IPS-18c (cell line): ENCODE measurements at regions not wholly inside any gene's neighbourhood (a gene's known extent, or its start where the extent isn't known, plus 50 kb on each side); places are given as distances from the start of the nearest gene placed in this dataset.
A peak's percentile ranks its signal among the peaks of the same experiment; 100 is the strongest.
"Not testable (repeated sequence)": the region's sequence is repeated elsewhere in the genome, so short reads cannot be mapped to it uniquely, and the experiment has no call there.

Source experiments
- H3K4me3 ChIP-seq: 2 replicates; pipeline ENCODE4 v1.7.0; 2013; ENCODE audit warnings: low read depth, mild to moderate bottlenecking, low read length, moderate library complexity; ENCODE audit not compliant: insufficient read depth
- H3K9me3 ChIP-seq: one replicate; pipeline ENCODE4 v1.6.1; 2013; ENCODE audit warnings: mild to moderate bottlenecking, low read length, moderate library complexity; ENCODE audit not compliant: control insufficient read depth, insufficient read depth

DNA sequence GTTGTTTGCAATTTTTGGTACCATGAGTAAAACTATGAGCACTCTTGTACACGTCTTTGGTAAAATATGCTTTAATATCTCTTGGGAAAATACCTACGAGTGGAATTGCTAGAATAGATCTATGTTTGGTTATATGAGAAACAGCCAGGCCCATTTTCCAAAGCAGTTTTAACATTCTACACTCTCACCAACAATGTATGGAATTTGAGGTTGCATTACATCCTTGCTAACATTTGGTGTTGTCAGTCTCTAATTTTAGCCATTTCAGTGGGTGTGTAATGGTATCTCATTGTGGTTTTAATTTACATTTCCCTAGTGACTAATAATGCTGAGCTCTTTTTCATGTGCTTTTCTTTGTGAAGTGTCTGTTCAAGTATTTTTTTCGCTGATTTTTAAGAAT, 118.9 kb upstream of the TCF4 start:
- Histone ChIP-seq H3K4me3 (no peak overlapping the region), H3K9me3 (peaks cover under 1% of the 10 kb centered on the region)

DNA sequence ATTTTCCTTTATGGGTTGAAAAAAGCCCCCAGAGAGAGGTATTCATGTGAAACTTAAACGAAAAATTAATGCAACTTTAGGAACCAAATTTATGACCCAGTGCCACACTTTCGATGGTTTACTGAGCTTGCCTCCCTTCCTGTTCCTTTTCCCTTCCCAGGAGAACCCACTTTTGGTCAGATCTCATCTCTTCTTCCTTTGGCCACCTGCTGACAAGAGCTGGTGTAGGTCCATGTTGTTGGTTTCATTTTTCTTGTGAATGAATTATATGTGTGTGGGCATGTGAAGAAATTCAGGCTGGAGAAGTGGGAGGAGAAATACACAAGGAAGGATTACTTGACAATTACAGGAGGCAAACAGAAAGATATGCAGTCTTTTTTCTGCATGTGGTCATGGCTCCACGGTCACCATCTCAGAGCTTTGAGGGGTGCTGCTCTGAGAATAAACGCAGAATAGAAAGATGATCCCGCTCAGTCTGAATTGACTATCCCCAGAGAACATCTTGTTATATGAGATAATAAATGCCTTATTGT, 111.3 kb upstream of the TCF4 start:
- Histone ChIP-seq H3K4me3 (no peak overlapping the region), H3K9me3 (peaks cover 3% of the 10 kb centered on the region)

GRCh38 chr18:55696811-55697210, 108.8 kb upstream of the TCF4 start:
- Histone ChIP-seq H3K9me3 (peaks cover 2% of the 10 kb centered on the region), H3K4me3 (no peak overlapping the region)

GRCh38 chr18:55695091-55695490, 107.1 kb upstream of the TCF4 start:
- H3K4me3 ChIP-seq, result no peak overlapping the region
- H3K9me3 ChIP-seq, result no peaks in the 10 kb centered on the region

DNA sequence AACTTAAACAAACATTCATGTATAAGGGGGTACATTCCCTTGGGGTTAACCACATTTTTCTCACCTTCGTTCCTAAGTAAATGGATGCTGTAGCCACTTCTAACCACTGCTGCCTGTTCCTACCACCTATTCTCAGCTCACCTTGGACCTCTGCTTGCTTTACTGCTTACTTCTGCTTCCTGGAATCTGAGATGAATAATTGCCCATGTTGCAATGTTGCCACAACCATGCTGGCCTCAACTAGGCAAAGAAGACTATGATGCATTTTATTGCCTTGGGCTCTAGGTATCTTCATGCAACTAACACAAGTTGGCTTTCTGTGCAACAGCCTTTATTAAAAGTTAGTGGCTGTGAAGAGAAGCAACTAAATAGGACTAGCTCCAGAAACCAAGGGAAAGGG, 106.3 kb upstream of the TCF4 start:
- no peaks in the 10 kb centered on the region for H3K9me3 ChIP-seq
- H3K4me3 ChIP-seq, result no peak overlapping the region

DNA sequence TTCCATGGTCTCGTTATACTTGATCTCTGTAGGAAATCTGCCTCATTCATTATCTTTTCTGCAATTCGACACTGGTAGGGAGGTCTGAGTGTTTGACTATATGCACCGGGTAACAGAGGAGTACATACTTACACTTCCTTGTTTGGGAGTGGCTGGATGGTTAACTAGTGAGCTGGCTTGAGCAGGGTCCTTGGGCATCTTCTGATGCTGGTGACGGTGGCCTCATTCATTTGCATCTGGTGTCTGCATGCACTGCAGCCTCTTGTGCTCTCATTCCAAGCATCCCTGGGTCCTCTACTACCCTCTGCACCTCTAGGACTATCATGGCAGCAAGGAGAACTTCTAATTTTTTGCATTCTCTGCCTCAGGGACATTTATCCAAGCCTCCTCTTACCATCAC, 100.0 kb upstream of the TCF4 start:
- H3K4me3 ChIP-seq, result no peak overlapping the region
- no peaks in the 10 kb centered on the region for H3K9me3 ChIP-seq

- no peak overlapping the region for H3K4me3 ChIP-seq
- no peaks in the 10 kb centered on the region for H3K9me3 ChIP-seq
These were observed 99.1 kb upstream of the TCF4 start for GRCh38 chr18:55687106-55687505.

DNA sequence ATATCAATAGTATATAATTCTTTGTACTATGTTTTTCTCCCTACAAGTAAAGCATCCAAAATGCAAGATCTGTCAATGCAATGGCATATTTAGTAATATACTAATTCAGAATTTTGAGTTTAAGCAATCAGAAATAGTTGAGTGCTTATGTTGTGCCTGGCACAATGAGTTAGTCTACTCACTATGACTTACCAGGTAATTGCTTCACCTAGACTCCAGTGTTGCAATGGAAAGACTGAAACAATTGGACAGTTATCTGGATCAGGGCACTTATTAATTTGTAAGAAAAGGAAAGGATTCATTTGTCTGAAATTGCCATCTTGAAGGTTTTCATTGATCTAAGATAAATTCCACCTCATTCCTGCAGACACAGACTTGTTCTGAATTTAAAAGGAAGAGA, 97.6 kb upstream of the TCF4 start:
- H3K9me3 ChIP-seq, result no peaks in the 10 kb centered on the region
- no peak overlapping the region for H3K4me3 ChIP-seq

GRCh38 chr18:55672574-55673361, 84.8 kb upstream of the TCF4 start:
- Histone ChIP-seq H3K9me3 (no peaks in the 10 kb centered on the region), H3K4me3 (no peak overlapping the region)

DNA sequence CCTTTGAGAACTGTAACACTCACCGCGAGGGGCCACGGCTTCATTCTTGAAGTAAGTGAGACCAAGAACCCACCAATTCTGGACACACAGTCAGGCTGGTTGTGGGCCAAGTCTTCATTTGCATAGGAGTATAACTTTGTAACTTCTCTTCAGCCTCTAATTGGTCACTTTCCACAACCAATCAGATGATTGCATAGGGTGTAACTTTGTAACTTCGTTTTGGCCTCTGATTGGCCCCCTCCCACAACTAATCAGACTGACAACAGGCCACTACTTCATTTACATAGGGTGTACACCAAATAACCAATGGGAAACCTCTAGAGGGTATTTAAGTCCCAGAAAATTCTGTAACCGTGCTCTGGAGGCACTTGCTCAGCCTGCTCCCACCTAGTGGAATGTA, 77.5 kb upstream of the TCF4 start:
- H3K4me3 ChIP-seq, result no peak overlapping the region
- H3K9me3 ChIP-seq, result peaks cover 6% of the 10 kb centered on the region

- H3K9me3 ChIP-seq, H3K4me3 ChIP-seq: not testable (repeated sequence)
These were observed 76.9 kb upstream of the TCF4 start for GRCh38 chr18:55664758-55665400.

DNA sequence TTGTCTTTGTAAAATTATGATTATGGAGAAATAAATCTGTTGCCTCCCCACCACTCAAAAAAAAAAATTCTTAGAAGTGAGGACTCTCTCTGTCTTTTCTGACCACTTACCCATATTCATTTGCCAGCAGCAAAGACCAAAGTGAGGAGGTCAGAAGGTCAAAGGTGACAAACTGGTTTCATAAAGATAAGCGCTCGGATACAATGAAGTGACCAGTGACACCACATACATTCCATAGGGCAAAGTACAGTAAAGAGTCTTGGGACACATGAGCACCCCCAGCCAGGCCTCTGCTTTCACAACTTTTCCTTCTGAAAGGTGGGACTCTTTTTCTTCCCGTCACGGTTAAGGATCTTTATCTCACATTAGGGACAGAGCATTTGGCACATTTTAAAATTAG, 75.9 kb upstream of the TCF4 start:
- H3K9me3 ChIP-seq, result peaks cover 6% of the 10 kb centered on the region
- no peak overlapping the region for H3K4me3 ChIP-seq

DNA sequence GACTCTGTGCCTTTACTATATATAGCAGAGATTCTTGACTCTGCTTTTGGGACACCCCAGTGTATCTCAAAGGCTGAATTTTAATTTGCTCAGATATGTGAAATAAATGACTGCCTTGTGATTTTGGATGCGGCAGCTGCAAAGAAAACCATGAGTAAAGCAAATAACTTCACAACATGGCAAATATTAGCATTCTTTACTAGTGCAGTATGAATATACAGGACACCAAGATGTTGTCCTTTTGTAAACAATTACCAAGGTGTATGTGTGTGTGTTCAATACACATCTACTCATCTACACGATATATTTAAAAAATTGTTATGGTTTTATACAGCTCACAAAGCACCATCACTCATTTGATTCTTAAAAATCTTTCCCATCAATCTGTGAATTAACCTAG, 70.6 kb upstream of the TCF4 start:
- no peak overlapping the region for H3K4me3 ChIP-seq
- no peaks in the 10 kb centered on the region for H3K9me3 ChIP-seq

DNA sequence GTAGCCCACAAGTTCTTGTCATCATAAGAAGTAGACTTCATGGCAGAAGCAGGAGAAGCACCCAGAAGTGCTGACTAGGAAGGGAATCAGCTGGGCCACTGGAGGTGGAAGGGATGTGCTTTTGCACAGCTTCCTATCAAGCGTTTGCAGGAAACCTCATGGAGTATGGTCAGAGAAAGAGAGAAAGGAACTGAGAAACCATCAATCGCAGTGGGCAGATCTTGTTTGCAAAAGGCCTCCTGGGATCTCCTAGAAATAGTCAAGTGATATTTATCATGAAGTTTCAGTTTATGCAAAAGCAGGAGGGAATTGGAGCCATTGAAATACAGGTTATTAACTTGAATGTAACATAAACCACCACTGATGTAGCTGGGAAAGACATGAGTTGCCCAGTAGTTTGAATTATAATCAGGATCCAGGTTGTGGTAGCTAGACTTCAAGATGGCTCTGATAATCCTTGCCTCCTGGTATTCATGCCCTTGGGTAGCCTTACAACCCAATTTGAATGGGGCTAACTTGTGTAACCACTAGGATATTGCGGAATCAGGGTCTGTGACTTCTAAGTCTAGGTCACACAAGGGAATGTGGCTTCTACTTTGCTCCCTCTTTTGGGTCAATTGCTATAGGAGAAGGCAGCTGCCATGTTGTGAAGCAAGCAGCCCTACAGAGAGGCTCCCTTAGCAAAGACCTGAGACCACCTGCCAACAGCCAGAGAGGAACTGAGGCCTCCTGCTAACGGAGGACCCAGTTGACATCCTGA, 69.8 kb upstream of the TCF4 start:
- H3K9me3 ChIP-seq, result no peaks in the 10 kb centered on the region
- 0 out of 2 replicates have a peak overlapping the region, but pooled peaks have one; percentile 4 for H3K4me3 ChIP-seq

- no peak overlapping the region for H3K4me3 ChIP-seq
- no peaks in the 10 kb centered on the region for H3K9me3 ChIP-seq
These were observed 67.0 kb upstream of the TCF4 start for GRCh38 chr18:55654986-55655385.

- Histone ChIP-seq H3K9me3 (no peaks in the 10 kb centered on the region), H3K4me3 (no peak overlapping the region)
These were observed 63.2 kb upstream of the TCF4 start for GRCh38 chr18:55651236-55651635.

GRCh38 chr18:55650363-55650870, 62.4 kb upstream of the TCF4 start:
- H3K9me3 ChIP-seq, result no peaks in the 10 kb centered on the region
- no peak overlapping the region for H3K4me3 ChIP-seq

DNA sequence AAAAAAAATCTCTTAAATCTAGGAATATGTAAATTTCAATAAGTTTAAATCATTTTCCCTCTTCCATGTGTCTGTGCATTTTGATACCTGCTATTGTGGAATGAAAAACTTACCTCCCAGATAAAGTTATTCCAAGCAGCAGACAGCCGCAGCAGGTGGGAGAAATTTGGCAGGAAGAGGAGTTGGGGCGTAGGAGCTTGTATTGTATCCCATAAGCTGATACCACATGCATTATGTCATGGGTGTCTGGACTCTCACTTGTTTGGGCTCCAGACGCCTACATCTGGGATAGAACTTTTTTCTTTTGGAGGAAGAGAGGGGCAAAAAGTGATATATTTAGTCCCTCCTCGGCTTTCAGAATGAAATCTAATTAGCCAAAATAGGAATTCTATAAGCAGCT, 59.3 kb upstream of the TCF4 start:
- H3K9me3 ChIP-seq, result no peaks in the 10 kb centered on the region
- no peak overlapping the region for H3K4me3 ChIP-seq
